Muscle of arm (tissue), 1 donor: ENCODE measurements at regions not wholly inside any gene's neighbourhood (a gene's known extent, or its start where the extent isn't known, plus 50 kb on each side); places are given as distances from the start of the nearest gene placed in this dataset.
"Not testable (repeated sequence)": the region's sequence is repeated elsewhere in the genome, so short reads cannot be mapped to it uniquely, and the experiment has no call there.

Experiments used
- DNase-seq: peaks from one replicate; pipeline ENCODE4 v3.0.0-alpha.2; 2013

DNA sequence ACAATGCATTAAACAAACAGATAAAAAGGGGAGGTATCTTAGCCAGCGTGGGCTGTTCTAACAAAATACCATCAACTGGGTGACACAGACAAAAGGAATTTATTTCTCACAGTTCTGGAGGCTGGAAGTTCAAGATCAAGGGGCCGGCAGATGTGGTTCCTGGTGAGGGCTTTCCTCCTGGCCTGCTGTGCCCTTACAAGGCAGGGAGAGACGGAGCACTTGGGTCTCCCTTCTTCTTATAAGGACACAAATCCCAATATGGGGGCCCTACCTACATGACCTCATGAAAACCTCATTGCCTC lies 281.6 kb upstream of the KLF14 start:
- DNase-seq = no peak

DNA sequence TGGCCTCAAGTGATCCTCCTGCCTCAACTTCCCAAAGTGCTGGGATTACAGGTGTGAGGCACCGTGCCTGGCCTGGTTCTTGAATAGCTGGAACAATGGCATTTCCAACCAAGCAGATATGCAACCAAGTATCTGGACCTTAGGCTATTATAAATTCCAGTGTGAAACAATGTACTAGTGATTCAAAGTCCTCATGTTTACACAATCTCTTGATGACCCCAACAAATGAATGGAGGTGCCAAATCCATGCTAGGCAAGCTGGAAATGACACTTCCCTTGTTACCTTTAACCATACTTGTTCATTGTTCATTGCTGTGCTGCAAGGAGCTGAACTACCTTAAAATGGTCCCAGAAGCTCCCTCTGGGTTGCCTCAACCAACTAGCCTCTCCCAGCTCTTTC lies 282.2 kb upstream of the KLF14 start:
- no peak for DNase-seq

DNA sequence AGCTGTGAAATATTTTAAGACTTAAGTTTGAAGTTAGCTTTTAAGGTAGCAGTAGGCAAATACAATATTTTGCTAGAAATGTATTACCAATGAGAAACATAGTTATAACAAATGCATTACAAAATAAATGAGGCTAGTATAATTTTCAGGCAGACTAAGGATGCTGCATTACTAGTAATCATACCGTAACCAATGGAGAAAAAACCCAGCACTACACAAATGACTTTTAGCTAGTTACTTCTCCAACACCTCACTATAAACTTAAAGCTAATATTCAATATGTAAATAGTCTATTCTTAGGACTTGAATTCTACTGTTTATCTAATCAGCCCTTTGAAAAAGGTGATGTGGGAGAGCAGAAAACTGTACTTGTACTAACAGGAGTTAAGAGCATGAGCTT lies 285.3 kb upstream of the KLF14 start:
- no peak for DNase-seq

DNA sequence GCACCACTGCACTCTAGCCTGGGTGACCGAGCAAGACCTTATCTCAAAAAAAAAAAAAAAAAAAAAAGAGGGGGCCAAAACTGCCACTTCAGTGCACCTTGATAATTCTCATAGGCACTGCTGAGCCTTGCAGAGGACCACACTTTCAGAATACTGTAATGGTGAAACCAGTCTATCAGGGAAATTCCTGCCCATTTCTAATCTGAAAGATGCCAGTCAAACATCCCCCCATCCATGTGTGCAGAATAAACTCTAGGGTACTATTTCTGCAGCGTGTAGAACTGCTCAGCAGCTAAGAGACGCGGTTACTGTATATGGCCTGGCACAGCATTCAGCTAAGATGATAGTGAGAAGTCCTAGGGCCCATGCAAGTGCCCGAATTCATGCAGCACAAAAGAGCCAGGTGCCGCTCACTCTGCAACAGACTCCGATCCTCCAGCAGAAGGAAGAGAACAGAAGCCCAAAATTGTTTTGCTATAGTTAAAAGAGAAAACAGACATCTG lies 286.8 kb upstream of the KLF14 start:
- no peak for DNase-seq

DNA sequence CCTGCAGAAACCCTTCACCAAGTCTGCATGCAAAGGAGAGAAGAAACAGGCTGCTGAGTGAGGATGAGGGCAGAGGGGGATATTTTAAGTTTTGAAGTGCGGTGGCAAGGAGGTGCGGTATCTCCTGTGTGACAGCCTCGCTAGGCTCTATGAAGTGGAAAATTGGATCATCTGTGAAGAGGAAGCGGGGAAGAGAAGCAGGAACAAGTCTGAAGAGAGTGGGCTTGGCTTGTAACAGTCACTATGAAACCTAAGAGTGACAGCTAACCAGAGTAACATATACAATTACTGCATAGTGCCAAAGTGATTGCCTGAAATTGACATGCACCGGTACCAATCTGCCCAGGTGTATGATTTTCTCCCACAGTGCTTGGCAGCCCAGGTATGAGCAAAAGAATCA lies 287.5 kb upstream of the KLF14 start:
- DNase-seq = no peak

DNA sequence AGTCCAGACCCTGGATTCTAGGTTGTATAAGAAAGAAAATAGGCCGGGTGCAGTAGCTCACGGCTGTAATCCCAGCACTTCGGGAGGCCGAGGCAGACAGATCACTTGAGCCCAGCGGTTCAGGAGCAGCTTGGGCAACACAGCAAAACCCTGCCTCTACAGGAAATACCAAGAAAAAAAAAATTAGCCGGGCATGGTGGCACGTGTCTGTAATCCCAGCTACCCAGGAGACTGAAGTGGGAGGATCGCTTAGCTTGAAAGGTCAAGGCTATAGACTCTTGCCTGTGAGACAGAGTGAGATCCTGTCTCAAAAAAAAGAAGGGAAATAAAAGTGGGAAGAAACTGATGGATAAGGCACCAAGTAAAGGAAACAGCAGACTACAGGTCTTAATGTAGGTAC lies 287.9 kb upstream of the KLF14 start:
- DNase-seq = no peak

DNA sequence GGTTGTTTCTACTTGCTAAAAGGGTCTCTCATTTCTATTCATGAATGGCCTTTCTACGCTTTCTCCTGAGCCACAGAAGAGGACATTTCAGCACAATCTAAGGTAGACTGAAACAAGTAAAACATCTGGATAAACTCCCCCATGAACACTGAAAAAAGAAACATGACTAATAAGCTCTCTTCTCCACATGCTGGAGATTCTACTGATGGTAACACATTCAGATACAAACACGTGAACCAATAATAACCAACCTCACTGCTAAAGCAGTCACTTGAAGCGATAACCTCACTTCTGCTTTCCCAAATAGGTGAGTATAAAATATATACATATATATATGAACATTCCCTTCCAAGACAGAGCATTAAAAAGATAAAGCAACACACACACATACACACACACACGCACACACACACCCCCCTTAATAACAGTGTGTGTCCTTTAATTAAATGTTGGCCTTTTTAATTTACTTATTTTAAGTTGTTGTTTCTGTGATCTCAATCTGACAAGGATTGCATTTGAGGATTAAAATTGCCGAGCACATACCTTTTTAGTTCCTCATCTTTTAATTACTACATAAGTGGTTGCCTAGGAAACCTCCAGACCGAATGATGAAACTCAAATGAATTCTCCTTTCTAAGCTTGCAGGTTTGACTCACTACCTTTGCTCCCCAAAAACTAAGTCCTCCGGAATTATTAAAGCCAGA lies 292.4 kb upstream of the KLF14 start:
- no peak for DNase-seq

DNA sequence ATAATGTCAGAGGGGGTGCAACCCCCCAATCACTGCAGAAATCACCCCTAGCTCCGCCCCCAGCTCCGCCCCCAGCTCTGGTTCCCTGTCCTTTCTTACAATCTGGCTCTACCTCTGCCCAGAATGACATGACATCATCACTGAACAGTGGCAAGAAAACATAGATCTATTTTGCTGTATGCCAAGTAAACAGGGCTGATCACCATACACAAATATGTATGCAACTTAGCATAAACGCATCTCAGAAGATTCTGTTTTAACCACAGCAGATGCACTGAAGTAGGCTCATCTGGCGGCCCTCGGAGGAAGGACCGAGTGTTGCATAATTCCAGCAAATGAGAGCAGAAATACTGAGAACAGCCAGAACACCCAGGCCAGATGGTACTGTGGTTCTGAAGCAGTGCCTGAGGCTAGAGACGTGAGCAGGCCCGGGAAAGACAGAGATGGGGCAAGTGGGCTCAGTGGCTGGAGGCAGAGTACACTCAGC lies 293.3 kb upstream of the KLF14 start:
- DNase-seq = no peak

DNA sequence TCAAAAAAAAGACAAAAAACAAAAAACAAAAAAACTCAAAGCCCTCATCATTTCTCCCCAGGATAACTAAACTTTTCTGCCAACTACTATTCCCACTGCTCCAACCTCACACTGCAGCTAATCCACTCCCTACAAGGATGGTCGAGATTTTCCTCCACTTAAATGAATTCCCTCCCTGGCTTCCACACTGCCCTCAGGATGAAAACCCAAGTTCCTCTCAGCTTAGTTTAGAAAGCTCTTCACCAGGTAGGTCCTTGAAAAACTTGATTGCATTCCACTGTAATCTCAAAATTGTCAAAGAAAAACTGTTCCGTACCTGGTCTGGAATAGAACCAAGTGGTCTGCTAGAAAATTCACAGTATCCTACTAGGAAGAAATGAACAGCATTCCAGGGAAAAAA lies 294.3 kb upstream of the KLF14 start:
- DNase-seq = no peak

DNA sequence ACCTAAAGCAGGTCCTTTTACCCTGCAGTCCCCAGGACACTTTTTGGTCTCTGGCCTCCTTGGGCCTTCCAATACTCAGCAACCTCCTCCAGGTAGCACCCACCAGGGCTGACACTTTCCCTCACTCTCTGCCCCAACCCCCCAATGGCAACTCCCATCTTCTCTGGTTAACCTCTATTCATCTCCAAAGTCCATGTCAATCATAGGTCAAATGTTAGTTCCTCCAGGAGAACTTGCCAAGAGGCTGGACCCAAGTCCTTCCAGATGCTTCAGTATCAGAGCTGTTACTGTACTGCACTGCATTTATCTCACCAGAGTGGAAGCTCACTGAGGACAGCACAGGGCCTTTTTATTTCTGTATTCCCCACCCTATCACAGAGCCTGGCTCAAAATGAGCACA lies 295.0 kb upstream of the KLF14 start:
- DNase-seq = no peak

DNA sequence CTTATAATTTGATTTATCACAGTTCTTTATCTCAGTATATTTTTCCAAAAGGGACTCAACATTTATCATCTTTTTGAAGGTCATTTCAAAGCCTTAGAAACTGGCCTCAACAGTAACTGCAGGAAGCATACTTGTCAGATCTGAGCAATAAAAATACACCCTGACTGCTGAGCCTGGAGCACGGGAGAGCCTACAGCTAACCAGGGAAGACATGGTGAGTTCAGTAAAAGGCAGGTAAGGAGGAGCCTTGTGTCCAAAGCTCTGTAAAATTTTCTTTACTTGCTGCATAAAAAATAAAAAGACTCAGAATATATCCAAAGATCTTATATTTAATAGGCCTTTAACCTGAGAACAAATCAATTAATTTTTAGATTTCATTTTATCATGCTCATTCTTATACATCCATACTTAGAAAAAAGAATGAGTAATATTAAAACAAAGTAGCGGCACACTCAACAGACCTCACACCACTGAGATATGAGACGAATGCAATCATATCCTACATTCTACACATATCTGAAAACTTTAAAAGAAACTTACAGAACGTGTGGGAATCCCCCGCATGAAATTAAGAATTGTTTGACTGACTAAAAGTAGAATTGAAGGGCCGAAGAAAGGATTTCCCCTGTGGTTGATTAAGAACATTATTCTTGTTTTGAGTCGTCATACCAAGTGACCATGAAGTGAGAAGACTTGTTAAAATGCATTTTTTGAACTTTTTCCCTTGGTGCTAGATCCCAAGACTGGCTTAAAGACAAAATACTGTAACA lies 296.4 kb upstream of the MKLN1 start:
- no peak for DNase-seq

DNA sequence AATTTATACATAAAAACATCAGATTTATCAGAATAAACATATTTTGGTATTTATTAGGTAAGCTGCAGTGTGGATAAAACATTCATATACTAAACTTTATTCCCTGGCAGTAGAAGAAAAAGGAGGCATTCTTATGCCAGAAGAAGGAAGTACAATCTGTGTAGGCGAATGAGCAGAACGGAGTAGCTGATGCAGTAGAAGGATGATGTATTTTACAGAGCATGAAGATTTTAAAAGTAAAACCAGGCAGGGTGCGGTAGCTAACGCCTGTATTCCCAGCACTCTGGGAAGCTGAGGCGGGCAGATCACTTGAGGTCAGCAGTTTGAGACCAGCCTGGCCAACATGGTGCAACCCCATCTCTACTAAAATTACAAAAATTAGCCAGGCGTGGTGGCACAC lies 294.9 kb upstream of the MKLN1 start:
- DNase-seq = no peak

DNA sequence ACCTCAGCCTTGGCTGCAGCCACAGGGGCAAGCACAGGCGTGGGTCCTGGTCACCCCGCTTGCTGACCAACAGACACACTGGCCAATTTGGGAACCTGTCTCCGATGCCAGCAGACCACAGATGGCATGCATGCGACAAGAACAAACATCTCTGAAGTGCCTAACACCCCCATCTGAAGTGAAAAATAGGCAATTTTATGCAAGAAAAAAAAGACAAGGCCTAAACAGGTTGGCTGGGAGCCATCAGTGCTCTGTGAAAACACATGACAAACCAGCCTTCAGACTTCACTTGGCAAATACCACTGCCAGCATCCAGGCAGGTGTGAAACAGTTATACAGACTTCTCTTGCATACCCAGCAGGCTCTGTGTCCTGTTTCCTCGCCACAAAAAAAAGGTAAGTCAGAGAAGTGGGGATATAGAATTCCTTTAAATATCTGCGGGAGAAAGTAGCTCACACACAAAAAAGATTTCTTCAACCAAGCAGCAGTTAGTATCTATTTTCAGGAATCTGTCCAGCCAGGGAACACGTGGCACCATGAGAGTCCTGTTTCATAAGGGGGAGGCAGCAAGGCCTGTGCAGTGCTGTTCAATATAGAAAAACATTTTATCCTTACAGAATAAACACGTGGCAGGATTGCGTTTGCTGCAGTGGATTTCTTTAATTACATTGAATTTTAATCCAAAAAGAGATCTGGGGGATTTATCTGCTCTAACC lies 293.4 kb upstream of the MKLN1 start:
- DNase-seq = no peak

DNA sequence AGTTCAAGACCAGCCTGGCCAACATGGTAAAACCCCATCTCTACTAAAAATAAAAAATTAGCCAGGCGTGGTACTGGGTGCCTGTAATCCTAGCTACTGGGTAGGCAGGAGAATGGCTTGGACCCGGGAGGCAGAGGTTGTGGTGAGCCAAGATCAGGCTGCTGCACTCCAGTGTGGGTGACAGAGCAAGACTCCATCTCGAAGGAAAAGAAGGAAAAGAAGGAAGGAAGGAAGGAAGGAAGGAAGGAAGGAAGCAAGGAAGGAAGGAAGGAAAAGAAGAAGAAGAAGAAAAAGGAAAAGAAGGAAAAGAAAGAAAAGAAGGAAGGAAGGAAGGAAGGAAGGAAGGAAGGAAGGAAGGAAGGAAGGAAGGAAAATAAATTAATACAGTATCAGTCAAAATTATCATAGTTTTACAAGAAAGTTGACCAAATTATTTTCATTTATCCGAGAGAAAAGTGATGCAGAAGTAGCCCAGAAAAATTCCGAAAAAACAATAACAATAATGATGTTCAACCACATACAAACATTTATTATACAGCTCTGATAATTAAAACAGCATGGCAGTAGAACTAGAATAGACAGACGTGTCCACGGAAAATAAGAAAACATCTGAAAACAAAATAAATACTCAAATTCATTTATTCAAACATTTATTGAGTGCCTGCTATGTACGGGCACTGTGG lies 292.4 kb upstream of the MKLN1 start:
- no peak for DNase-seq

DNA sequence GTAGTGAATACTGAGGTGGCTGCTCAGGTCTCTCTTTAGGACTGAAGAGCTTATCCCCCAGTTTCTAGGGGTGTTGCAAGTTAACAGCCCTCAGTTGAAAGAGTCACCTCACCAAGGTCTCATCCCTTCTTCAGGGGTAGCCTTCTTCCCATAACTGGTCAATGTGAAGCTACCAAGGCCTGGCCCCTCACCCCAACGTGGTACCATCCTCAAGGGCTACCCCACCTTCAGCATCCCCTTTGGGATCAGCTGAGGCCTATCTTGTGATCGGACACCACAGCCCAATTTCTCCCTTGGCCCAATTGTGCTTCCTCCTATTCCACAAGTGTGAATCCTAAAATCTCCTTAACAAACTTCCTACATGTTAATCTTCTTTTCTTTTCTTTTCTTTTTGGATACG lies 289.5 kb upstream of the MKLN1 start:
- no peak for DNase-seq

DNA sequence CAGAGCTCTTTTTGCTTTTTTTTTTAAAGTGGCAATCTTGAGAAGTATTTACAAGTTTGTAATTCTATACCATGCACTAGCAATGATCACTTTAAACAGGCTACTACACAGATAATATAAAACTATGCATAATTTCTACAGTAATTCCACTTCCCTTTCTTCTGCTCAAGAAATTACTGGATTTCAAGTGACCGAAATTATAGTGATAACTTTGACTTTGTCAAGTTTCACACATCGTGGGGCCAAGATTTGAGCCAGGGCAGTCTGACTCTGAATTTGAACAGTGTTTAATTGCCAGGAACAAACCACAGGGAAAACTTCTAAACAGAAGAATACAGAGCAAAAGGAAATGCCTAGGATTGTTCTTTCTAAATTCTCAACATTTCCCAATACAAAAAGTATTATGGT lies 288.3 kb upstream of the MKLN1 start:
- no peak for DNase-seq

DNA sequence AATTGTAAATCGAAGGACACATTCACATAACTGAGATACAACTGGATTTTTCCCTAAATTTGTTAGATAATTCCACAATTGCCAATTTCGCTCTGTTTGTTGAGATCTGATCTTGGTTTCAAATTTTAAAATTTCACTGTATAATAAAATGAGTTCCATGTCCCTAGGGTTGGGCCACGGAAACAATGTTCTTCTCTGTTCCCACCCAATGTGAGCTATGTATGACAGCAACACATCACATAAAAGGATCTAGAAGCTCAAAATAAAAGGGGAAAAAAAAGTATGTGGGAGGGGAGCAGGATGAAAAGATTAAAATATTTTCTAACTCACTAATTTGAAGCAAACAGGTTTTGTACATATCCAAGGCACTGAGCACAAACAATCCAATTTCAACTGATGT lies 287.8 kb upstream of the MKLN1 start:
- no peak for DNase-seq

DNA sequence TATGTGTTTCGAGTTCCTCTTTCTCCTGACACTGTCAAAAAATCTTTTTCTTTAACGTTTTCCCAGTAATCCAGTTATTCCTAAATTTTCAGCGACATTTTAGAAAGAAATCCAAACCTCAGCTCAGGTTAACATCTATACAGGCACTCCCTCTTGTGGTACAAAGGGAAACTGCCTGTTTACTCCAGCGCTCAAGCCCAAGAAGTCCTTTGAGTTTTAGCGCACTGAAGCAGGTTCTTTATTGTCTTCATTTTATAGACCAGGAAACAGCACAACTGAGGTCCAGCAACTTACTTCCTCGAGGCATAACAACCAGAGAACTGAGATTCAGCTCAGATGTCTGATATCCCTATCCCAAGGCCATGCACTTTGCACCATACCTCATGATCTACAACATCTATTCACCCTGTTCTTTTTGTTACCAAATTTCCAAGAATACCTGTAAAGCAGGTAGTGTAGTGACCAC lies 287.2 kb upstream of the MKLN1 start:
- DNase-seq = peak; percentile 67

DNA sequence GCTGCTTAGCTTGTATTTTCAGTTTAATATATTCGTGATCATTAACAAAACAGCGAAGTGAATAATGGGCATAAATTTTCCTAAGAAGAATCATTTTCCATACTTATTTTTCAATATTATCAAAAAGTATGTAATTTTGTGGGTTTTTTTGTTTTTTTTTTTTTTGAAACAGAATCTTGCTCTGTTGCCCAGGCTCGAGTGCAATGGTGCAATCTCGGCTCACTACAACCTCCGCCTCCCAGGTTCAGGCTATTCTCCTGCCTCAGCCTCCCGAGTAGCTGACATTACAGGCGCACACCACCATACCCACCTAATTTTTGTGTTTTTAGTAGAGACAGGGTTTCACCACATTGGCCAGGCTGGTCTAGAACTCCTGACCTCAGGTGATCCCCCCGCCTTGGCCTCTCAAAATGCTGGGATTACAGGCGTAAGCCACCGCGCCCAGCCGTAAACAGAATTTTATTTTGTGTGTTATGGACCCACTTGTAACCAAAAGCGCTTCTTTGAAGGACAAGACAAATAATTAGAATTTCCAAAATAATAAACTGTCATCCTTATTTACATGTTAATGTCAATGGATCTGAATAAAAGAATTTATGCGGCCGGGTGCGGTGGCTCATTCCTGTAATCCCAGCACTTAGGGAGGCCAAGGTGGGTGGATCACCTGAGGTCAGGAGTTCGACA lies 286.5 kb upstream of the MKLN1 start:
- DNase-seq = not testable (repeated sequence)

DNA sequence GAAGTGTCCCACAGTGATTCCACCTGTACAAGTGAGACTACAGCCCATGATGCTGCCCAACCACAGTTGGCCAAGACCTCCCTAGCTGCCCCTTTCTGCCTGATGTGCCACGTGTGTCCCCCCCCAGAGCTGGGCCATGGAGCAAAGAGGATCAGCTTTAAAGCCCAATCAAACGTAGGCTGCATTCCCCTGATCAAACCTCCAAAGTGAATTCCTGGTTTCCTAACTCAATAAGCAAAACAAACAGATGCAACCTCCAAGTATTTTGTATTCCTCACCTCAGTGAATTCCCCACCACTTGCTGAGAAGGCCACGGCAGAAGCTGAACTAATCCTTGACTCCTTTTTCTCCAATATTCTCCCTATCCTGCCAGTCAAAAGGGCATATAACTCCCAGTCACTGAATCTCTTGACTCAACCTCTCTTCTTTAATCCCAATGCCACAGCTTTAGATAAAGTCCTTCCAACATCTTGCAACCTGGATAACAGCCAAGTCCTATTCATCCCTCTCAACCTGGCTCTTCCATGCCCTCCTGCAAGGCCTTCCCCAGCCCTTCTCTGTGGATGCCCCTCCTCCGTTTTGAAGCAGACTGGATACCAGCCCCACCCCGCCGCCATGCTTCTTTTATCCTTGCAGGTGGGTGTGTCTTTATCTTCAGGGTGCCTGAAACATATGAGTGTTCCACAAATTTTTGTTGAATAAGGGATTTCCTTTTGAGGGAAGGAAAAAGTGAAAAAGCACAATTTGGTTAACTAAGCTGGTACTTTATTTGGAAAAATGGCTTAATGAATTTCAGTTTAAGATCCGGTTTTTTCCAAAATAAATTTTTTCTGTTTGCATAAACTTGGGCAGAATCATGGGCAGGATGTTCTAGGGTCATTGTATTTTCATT lies 285.2 kb upstream of the MKLN1 start:
- no peak for DNase-seq

DNA sequence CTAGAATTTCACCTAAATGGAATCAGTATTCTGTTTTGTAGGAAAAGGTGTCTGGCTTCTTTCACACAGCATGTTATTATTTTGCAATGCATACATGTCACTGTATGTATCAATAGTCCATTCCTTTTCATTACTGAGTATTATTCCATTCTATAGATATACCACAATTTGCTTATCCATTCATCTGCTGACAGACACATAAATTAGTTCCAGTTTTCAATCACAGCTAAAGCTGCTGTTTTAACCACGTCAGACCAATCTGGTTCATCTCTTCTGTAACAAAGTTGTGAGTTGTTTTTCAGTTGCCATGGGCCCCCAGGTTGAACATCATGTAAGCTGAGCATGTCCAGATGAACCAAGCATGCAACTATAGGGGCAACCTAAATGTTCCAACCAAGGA lies 282.1 kb upstream of the MKLN1 start:
- DNase-seq = no peak
